ENCODE measurements at regions not wholly inside any gene's neighbourhood (a gene's known extent, or its start where the extent isn't known, plus 50 kb on each side); places are given as distances from the start of the nearest gene placed in this dataset.

GRCh38 chr18:60755134-60755533 lies 382.6 kb upstream of the MC4R start:
- TF ChIP-seq POLR2AphosphoS5 (IDR thresholded peaks at IDR 0.05; ENCODE audit: low read depth, low read length) (no peak), HDAC6 (IDR thresholded peaks at IDR 0.05; ENCODE audit: low read depth, low read length) (no peak), SAP30 (IDR thresholded peaks at IDR 0.05; ENCODE audit: insufficient read depth, insufficient replicate concordance, low read length) (no peak), GABPA (IDR thresholded peaks at IDR 0.05; ENCODE audit: borderline replicate concordance, insufficient read depth, low read length) (no peak), EP300 (IDR thresholded peaks at IDR 0.05; ENCODE audit: borderline replicate concordance in 1 of 2, low read depth in 2 of 2, low read length in 2 of 2) (no peak), CTCF (IDR thresholded peaks at IDR 0.05; ENCODE audit: control extremely low read depth in 1 of 3, insufficient read depth in 1 of 3, low read depth in 1 of 3, low read length in 3 of 3) (no peak), POLR2A (IDR thresholded peaks at IDR 0.05; ENCODE audit: control extremely low read depth in 1 of 2, low read depth in 2 of 2, low read length in 2 of 2) (no peak), POU5F1 (IDR thresholded peaks at IDR 0.05; ENCODE audit: low read depth, low read length) (no peak), TEAD4 (IDR thresholded peaks at IDR 0.05; ENCODE audit: low read depth, low read length) (no peak), NRF1 (IDR thresholded peaks at IDR 0.05; ENCODE audit: low read depth, low read length) (no peak)

Measured in H1 (cell line).